ENCODE measurements at regions not wholly inside any gene's neighbourhood (a gene's known extent, or its start where the extent isn't known, plus 50 kb on each side); places are given as distances from the start of the nearest gene placed in this dataset.

- no peak for TF ChIP-seq KDM4A (IDR thresholded peaks at IDR 0.05; ENCODE audit: low read depth, low read length, severe bottlenecking)
- TF ChIP-seq KDM1A (IDR thresholded peaks at IDR 0.05; ENCODE audit: borderline replicate concordance, low read length) = no peak
- TF ChIP-seq SRF (IDR thresholded peaks at IDR 0.05; ENCODE audit: low read depth, low read length) = no peak
- TF ChIP-seq SUZ12 (IDR thresholded peaks at IDR 0.05; ENCODE audit: low read length) = no peak
- TF ChIP-seq CTCF (IDR thresholded peaks at IDR 0.05; ENCODE audit: control extremely low read depth in 1 of 3, insufficient read depth in 1 of 3, low read depth in 1 of 3, low read length in 3 of 3) = no peak
- TF ChIP-seq CTBP2 (IDR thresholded peaks at IDR 0.05; ENCODE audit: borderline replicate concordance, insufficient read depth, insufficient read length, low read length) = no peak
Measured at GRCh38 chr19:57052081-57052480, 67.7 kb upstream of the USP29 start (continued).
